ENCODE measurements at regions not wholly inside any gene's neighbourhood (a gene's known extent, or its start where the extent isn't known, plus 50 kb on each side); places are given as distances from the start of the nearest gene placed in this dataset.

- FAIRE-seq (peak; percentile 94), DNase-seq (ENCODE audit: low read depth in 1 of 2, low spot score in 1 of 2) (peak in 1 of 2 experiments; percentile 43)
- CTCF ChIA-PET, result no interaction called here
Observed at GRCh38 chr12:83805156-83805772, 1107.3 kb downstream of the SLC6A15 start.

GRCh38 chr12:83801972-83802371 lies 1110.6 kb downstream of the SLC6A15 start:
- peaks cover 22% of the 10 kb centered on the region for H3K4me1 ChIP-seq
- H3K4me2 ChIP-seq, result no peak overlapping the region
- H3K4me3 ChIP-seq, result no peak overlapping the region
- FAIRE-seq, result no peak
- no peak for ATAC-seq
- no peak for DNase-seq (ENCODE audit: low read depth in 1 of 2, low spot score in 1 of 2)
- CTCF ChIA-PET, result no interaction called here
- POLR2A ChIA-PET, result no interaction called here
- no peak for TF ChIP-seq BCL3 (IDR thresholded peaks at IDR 0.05)
- TF ChIP-seq CHD4 (IDR thresholded peaks at IDR 0.05; ENCODE audit: borderline replicate concordance), result no peak
- no peak for TF ChIP-seq ZFP36 (IDR thresholded peaks at IDR 0.05; ENCODE audit: borderline replicate concordance, partially characterized antibody)
- TF ChIP-seq RNF2 (IDR thresholded peaks at IDR 0.05; ENCODE audit: borderline replicate concordance, low read depth), result no peak
- no peak for TF ChIP-seq ELK1 (IDR thresholded peaks at IDR 0.05; ENCODE audit: low read depth, low read length)
- TF ChIP-seq TFCP2L1 (CRISPR knock-in tag; IDR thresholded peaks at IDR 0.05), result no peak
- TF ChIP-seq RAD21 (conservative IDR thresholded peaks at IDR 0.05 in 1 of 2, IDR thresholded peaks at IDR 0.05 in 1 of 2), result no peak
- TF ChIP-seq CHD2 (IDR thresholded peaks at IDR 0.05; ENCODE audit: low read length, partially characterized antibody), result no peak
- H3K27ac ChIP-seq, result no peak overlapping the region
- H3K9me3 ChIP-seq, result no peaks in the 10 kb centered on the region

More at GRCh38 chr12:83805156-83805772, 1107.3 kb downstream of the SLC6A15 start:
- POLR2A ChIA-PET, result no interaction called here
- ATAC-seq, result peak; percentile 70 to 78
- H3K4me2 ChIP-seq, result peak overlapping the region; percentile 85
- H3K27ac ChIP-seq, result peak overlapping the region; percentile 55 to 63; a peak in 5 of 6 replicates
- 1% methylated on average over 4 of the region's 4 CpGs for WGBS (ENCODE audit: missing lambda C conversion rate)
- H3K9me3 ChIP-seq, result no peaks in the 10 kb centered on the region
- H3K4me3 ChIP-seq, result peak overlapping the region; percentile 17; the same call in 2 of the 3 replicates
- TF ChIP-seq HMGXB4 (CRISPR knock-in tag; IDR thresholded peaks at IDR 0.05; ENCODE audit: borderline replicate concordance) (no peak), GATA3 (IDR thresholded peaks at IDR 0.05; ENCODE audit: borderline replicate concordance) (peak; percentile 71)
- H3K4me1 ChIP-seq, result peaks cover 25% of the 10 kb centered on the region

- DNase-seq (ENCODE audit: low read depth in 1 of 2, low spot score in 1 of 2) (no peak), FAIRE-seq (no peak), ATAC-seq (no peak)
- no peak for TF ChIP-seq HEYL (CRISPR knock-in tag; IDR thresholded peaks at IDR 0.05)
- no peak for TF ChIP-seq MYC (IDR thresholded peaks at IDR 0.05; ENCODE audit: borderline replicate concordance, low read length)
- TF ChIP-seq FOXS1 (CRISPR knock-in tag; IDR thresholded peaks at IDR 0.05), result no peak
- no peak for TF ChIP-seq HES2 (IDR thresholded peaks at IDR 0.05)
- no peak for TF ChIP-seq RAD21 (conservative IDR thresholded peaks at IDR 0.05 in 1 of 2, IDR thresholded peaks at IDR 0.05 in 1 of 2)
- no peak for TF ChIP-seq SMC3 (IDR thresholded peaks at IDR 0.05)
- no peak for TF ChIP-seq CHD2 (IDR thresholded peaks at IDR 0.05; ENCODE audit: low read length, partially characterized antibody)
- TF ChIP-seq EHF (CRISPR knock-in tag; IDR thresholded peaks at IDR 0.05), result no peak
- TF ChIP-seq HOXB5 (CRISPR knock-in tag; IDR thresholded peaks at IDR 0.05), result no peak
- TF ChIP-seq SREBF2 (IDR thresholded peaks at IDR 0.05), result no peak
- TF ChIP-seq RCOR1 (IDR thresholded peaks at IDR 0.05; ENCODE audit: low read depth, low read length), result no peak
- TF ChIP-seq MAZ (IDR thresholded peaks at IDR 0.05; ENCODE audit: borderline replicate concordance, low read depth, low read length), result no peak
- TF ChIP-seq PBX3 (IDR thresholded peaks at IDR 0.05), result no peak
- TF ChIP-seq KDM5A (IDR thresholded peaks at IDR 0.05), result no peak
- no peak for TF ChIP-seq CBX8 (IDR thresholded peaks at IDR 0.05)
- no peak for TF ChIP-seq CBX2 (IDR thresholded peaks at IDR 0.05; ENCODE audit: borderline replicate concordance, low read depth)
- TF ChIP-seq CTCF (IDR thresholded peaks at IDR 0.05), result no peak
- TF ChIP-seq EHMT2 (IDR thresholded peaks at IDR 0.05; ENCODE audit: low read depth), result no peak
- H3K4me3 ChIP-seq, result no peak overlapping the region
- ChIA-PET CTCF (no interaction called here), POLR2A (interaction anchor here (0.6 kb wide), 1 partner anchor 67 kb away, joined by 4 read pairs; no protein-coding TSS in a partner anchor)
- no peak overlapping the region for H3K27ac ChIP-seq
- H3K4me1 ChIP-seq, result peaks cover 6% of the 10 kb centered on the region
- 78% methylated on average over 2 of the region's 2 CpGs for WGBS (ENCODE audit: missing lambda C conversion rate)
- no peak overlapping the region for H3K4me2 ChIP-seq
- H3K9me3 ChIP-seq, result no peaks in the 10 kb centered on the region
Observed at GRCh38 chr12:83800022-83800421, 1112.6 kb downstream of the SLC6A15 start.

Measured in A549 (cell line).